ENCODE measurements at regions not wholly inside any gene's neighbourhood (a gene's known extent, or its start where the extent isn't known, plus 50 kb on each side); places are given as distances from the start of the nearest gene placed in this dataset.

DNA sequence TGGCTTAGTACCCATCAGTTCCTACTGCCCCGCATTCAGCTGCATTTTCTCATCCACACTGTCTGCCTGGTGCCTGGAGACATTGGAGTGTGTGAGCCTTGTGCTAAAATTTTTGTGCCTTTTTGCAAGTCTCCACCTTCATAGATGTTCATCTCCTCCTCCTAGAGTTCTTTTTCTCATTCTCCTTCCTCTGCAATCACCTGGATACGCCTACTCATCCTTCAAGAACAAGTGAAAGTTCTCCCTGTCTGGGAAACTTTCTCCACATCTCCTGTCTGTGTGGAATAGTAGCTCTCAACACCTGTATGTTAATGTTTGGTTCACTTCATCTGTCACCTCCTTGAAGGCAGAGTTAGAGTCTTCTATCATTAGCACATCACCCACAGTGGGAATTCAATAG lies 125.7 kb upstream of the FBXL17 start:
- TF ChIP-seq FOSL1 (IDR thresholded peaks at IDR 0.05; ENCODE audit: low read depth): no peak
- no peak for TF ChIP-seq EZH2 (IDR thresholded peaks at IDR 0.05)
- TF ChIP-seq CBX3 (IDR thresholded peaks at IDR 0.05; ENCODE audit: low read depth): no peak
- no peak for TF ChIP-seq ATF3 (IDR thresholded peaks at IDR 0.05)
- TF ChIP-seq, protein P1, sequence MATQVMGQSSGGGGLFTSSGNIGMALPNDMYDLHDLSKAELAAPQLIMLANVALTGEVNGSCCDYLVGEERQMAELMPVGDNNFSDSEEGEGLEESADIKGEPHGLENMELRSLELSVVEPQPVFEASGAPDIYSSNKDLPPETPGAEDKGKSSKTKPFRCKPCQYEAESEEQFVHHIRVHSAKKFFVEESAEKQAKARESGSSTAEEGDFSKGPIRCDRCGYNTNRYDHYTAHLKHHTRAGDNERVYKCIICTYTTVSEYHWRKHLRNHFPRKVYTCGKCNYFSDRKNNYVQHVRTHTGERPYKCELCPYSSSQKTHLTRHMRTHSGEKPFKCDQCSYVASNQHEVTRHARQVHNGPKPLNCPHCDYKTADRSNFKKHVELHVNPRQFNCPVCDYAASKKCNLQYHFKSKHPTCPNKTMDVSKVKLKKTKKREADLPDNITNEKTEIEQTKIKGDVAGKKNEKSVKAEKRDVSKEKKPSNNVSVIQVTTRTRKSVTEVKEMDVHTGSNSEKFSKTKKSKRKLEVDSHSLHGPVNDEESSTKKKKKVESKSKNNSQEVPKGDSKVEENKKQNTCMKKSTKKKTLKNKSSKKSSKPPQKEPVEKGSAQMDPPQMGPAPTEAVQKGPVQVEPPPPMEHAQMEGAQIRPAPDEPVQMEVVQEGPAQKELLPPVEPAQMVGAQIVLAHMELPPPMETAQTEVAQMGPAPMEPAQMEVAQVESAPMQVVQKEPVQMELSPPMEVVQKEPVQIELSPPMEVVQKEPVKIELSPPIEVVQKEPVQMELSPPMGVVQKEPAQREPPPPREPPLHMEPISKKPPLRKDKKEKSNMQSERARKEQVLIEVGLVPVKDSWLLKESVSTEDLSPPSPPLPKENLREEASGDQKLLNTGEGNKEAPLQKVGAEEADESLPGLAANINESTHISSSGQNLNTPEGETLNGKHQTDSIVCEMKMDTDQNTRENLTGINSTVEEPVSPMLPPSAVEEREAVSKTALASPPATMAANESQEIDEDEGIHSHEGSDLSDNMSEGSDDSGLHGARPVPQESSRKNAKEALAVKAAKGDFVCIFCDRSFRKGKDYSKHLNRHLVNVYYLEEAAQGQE (IDR thresholded peaks at IDR 0.05; ENCODE audit: low read depth): no peak
- TF ChIP-seq SRF (IDR thresholded peaks at IDR 0.05; ENCODE audit: low read depth): no peak
- no peak for TF ChIP-seq SIN3A (IDR thresholded peaks at IDR 0.05; ENCODE audit: low read depth)
- TF ChIP-seq TCF7L2 (IDR thresholded peaks at IDR 0.05; ENCODE audit: borderline replicate concordance, extremely low read depth, insufficient read depth, insufficient read length): no peak
- Histone ChIP-seq H3K27me3 (ENCODE audit: insufficient read depth, low read length) (no peaks in the 10 kb centered on the region), H3K9me3 (ENCODE audit: control insufficient read depth in 1 of 2, insufficient read depth in 1 of 2, low read depth in 1 of 2, low read length in 2 of 2) (no peaks in the 10 kb centered on the region), H3K4me1 (ENCODE audit: control insufficient read depth in 1 of 2, insufficient read depth in 2 of 2, low read length in 2 of 2) (no peaks in the 10 kb centered on the region), H3K9ac (ENCODE audit: low read length) (no peak overlapping the region), H3K36me3 (ENCODE audit: control insufficient read depth in 1 of 2, insufficient read depth in 2 of 2, low read length in 2 of 2) (no peaks in the 10 kb centered on the region), H3K9me2 (ENCODE audit: insufficient read depth) (no peaks in the 10 kb centered on the region), H2AFZ (ENCODE audit: low read depth, low read length, poor library complexity, severe bottlenecking) (no peak overlapping the region), H3K79me2 (ENCODE audit: insufficient read depth, low read length) (no peaks in the 10 kb centered on the region), H4K20me1 (ENCODE audit: insufficient read depth) (no peaks in the 10 kb centered on the region), H3K4me3 (replicated peaks in 1 of 2; ENCODE audit: low read depth in 1 of 2, low read length in 2 of 2) (no peak overlapping the region), H3K27ac (ENCODE audit: low read depth, low read length) (no peak overlapping the region), H3K4me2 (ENCODE audit: low read length) (no peak overlapping the region)
- DNase-seq (ENCODE audit: low read depth, low spot score): no peak
- intact Hi-C loops (cut with micrococcal nuclease): no loop called here
- ChIA-PET RAD21 (ENCODE audit: low non-redundant PET in 1 of 2, low total read pairs in 2 of 2, uncharacterized antibody in 2 of 2, unreplicated experiment in 2 of 2) (no interaction called here), POLR2A (no interaction called here), CTCF (no interaction called here)
- BruUV-seq (replicated peaks): no TSS peak
- no peak for ATAC-seq
